HG03457 (cell line): ENCODE measurements at regions not wholly inside any gene's neighbourhood (a gene's known extent, or its start where the extent isn't known, plus 50 kb on each side); places are given as distances from the start of the nearest gene placed in this dataset.

Source experiments
- ATAC-seq: cut with Tn5 transposase; IDR thresholded peaks from one replicate; pipeline ENCODE4 v1.9.1; 2021; ENCODE audit warnings: moderate number of reproducible peaks; ENCODE audit not compliant: unreplicated experiment

DNA sequence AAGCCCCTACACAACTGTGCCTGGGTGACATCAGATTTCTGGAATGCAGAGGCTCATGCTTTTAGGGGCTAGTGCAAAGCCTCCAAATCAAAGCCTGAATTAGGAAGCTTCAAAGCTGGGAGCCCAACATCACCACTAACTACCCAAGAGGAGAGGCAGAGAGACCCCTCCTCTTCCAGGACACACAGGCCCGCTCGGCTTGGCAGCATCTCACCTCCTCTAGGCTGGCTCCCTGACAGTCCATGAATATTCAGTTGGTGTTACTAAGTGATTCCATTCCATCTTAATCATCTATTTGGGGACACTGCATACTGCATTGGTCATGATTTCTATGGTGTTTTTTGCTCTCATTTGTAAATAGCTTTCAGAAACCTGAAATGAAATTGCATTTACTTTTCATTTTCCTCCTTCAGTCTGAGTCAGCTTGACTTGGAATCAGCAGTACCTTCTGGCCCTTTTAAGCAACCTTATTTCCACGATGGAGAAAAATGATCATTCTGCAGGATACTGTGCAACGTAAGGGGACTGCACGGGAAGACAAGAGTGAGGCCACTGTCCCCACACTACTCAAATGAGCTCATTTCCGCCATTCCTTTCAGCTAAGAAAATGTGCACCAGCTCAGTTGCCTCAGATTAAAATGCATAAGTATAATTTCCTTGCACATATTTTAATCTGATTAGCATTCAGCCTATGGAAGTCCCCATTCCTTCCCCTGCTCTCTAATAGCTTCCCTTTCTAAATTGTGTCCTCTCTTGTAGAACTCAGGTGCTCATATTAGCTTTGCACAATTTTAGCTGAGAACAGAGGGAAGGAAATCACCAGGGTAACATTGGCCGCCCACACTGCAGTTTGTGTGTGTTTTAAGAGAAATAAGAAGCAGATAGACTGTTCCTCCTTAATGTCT is 219.9 kb downstream of the RFC3 start:
- no peak for ATAC-seq

DNA sequence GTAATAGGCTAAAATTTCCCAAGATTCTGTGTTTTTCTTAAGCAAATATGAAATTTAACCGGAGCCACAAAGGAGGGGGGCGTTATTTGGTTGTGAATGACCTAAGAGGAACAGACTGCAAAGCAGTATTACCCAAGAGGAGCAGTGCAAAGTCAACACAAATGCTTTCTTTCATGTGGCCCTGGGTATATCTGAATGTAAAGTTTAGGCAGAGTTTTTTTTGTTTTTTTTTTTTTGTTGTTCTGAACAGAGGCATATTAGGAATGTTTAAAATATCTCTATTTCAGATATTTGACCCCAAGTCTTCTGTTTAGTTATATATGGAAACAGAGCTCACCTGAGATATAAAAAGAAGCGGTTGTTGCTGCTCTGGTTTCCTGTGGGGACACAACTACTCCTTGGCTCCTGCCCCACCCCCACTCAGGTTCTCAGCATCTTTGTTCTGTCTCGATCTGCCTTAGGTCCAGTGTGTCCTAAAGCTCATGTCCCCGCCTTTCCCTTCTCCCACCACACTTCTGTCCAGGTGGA is 220.7 kb downstream of the RFC3 start:
- ATAC-seq: no peak

- ATAC-seq: no peak
Measured at GRCh38 chr13:34039678-34040077, 221.7 kb downstream of the RFC3 start.

GRCh38 chr13:34040863-34041262 is 222.9 kb downstream of the RFC3 start:
- ATAC-seq: no peak

DNA sequence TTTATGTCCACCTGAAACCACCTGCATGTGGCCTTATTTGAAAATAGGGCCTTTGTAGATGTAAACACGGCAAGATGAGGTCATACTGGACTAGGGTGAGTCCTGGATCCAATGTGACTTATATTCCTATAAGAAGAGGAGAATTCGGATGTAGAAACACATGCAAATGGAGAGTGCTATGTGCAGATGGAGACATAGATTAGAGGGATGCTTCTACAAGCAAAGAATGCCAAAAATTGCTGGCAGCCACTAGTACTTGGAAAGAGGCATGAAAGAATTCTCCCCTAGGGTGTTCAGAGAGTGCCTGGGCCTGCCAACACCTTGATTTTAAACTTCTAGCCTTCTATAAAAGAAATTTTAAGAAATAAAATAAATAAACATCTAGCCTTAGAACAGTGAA is 226.1 kb downstream of the RFC3 start:
- ATAC-seq: no peak

- ATAC-seq: no peak
Measured at GRCh38 chr13:34044660-34045080, 226.7 kb downstream of the RFC3 start.

DNA sequence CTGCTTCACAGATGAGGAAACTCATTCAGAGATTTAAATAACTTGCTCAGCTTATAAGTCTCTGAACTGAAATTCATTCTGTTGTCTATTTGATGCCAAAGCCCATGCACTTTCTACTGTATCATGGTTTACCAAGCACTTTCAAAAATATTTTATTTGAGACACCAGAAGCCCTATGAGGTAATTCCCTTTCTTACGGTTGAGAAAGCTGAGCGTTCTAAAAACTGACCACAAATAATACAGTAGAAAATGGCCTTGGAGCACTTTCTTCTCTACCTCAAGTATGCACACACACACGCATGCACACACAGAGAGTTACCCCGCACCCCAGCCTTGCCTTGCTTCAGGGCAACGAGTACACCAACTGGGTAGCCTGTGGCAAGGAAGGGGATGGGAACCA is 228.5 kb downstream of the RFC3 start:
- no peak for ATAC-seq

DNA sequence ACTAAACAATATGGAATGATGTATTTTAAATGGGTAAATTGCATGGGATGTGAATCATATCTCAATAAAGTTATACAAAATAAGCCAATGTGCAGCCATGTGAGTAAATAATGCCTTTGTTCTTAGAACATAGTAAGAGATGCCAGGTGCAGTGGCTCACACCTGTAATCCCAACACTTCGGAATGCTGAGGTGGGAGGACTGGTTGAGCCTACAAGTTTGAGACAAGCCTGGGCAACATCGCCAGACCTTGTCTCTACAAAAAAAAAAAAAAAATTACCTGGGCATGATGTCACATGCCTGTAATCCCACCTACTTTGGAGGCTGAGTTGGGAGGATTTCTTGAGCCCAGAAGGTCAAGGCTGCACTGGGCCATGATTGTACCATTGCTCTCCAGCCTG is 230.7 kb downstream of the RFC3 start:
- no peak for ATAC-seq

- no peak for ATAC-seq
Measured at GRCh38 chr13:34056733-34057258, 238.8 kb downstream of the RFC3 start.

GRCh38 chr13:34064456-34065205 is 246.7 kb downstream of the RFC3 start:
- no peak for ATAC-seq

GRCh38 chr13:34065928-34066327 is 248.0 kb downstream of the RFC3 start:
- no peak for ATAC-seq

DNA sequence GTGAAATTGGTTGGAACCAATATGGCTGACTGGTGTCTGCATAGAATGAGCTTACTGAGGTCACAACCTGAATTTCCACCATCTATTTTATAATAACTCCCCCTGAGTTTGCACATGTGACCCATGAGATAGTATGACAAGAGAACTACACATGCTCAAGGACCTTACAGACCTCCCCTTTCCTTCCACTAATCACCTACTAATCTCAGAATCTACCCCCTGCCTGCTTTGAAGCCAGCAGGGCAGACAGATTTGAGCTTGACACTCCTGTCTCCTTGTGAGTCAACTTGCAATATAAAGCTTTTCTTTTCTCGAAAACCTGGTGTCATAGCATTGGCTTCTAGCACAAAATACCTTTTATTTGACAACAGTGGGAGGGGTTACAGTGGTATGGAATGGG is 248.4 kb downstream of the RFC3 start:
- no peak for ATAC-seq

DNA sequence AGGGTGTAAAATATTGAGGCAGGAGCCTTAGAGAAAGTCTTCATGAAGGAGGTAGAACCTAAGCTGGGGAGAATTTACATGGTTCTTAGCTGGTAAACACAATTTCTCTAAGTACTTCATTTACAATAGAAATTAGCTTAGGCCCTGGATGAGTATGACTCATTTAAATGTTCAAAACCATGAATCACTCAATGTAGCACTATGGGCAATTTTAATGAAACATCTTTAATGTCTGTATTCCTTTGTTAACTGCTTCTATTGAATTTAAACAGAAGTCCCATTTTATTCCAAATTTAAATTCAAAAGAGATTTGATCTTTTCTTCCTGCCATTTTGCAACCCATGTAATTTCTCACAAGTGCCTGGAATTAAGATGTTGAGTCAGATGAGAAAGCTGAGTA is 252.1 kb downstream of the RFC3 start:
- ATAC-seq: no peak

GRCh38 chr13:34070544-34071303 is 252.8 kb downstream of the RFC3 start:
- no peak for ATAC-seq

- ATAC-seq: no peak
Measured at GRCh38 chr13:34076319-34076718, 258.4 kb downstream of the RFC3 start.

DNA sequence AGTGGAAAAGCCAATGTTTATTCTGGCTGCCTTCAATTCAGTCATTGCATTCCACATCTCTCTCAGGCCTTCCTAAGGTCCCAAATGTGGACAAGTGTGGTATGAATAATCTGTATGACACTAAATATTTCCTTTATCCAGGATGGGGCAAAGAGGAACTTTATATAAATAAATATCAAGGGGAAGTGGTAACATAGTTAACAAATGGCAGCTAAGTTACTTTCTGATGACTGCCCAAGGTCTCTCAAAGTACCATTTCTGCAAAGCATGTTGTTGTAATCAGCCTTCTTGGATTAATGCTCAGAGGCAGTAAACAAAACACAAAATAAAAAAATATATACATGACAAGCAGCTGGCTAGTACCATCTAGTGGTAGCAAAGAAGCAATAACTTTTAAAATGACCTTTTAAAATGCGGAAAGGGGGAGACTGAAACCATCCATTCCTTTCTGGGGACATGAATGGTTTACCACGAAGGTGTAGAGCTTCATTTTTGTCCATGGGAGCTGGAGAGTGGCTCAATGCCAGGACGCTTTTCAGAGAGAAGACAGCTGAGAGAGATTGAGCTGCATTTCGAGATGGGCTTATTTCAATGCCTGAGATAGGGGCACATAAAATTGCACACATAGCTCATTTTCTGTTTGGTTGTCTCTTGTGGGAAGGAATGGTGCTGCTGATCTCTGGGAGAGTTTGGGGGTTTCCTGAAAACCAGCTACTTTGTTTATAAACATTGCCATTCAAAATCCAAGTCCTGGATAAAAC is 259.2 kb downstream of the RFC3 start:
- ATAC-seq: no peak

DNA sequence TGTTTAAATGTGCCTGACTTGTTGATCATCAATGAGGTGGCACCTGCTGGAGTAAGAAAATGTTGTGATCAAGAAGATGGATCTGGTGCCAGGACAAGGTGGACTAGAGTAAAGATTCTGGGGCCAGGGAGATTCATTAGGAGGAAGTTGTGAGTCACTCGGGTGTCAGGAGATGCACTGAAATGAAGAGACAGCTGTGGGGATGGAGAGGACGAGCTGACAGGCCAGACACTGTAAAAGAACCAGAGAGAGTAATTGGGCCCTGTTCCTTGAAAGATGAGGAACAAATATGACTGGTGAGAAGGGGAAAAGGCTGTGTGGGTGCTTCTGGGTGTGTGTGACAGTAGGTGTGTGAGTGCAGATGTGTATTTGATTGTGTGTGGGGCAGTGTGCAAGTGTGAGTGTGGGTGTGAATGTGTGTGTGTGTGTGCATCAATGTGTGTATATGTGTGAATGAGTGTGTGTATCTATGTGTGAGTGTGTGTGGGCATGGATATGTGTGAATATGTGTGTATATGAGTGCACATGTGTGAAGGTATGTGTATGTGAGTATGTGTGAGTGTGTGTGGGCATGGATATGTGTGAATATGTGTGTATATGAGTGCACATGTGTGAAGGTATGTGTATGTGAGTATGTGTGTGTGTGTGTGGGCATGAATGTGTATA is 260.5 kb downstream of the RFC3 start:
- no peak for ATAC-seq

DNA sequence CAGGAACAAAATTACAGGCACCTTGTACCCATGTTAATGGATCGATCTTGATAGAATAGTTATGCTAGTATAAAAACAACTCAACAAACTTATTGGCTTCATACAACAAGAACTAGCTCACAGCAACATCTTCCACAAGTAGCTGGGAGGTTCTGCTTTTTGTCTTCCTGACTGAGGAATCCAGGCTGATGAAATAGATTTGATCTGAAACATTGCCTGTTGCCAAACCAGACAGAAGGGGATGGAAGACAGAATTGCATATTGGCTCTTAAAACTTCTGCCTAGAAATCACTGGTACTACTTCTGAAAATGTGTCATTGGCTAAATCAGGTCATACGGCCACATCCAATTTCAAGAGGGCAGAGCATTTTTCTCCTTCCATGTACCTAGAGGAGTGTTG is 267.3 kb downstream of the RFC3 start:
- no peak for ATAC-seq

DNA sequence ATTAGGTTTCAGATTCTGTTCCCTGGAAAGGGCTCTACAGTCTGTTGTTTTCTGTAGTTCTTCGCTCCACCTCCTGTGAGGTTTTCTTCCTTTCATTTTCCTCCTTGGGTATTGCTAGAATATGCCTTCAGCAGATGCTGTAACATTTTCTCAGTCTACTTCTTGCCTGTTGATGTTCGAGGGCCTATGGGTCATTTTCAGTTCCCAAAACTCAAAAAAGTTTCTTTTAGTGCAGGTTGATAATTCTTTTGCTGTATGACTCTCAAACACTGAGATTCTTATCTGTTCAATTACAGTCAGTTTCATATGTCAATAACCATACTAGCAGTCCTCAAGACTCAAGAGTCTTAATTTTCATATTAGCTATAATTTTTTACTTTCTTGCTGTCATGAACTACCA is 268.3 kb downstream of the RFC3 start:
- no peak for ATAC-seq

GRCh38 chr13:34087791-34088190 is 269.8 kb downstream of the RFC3 start:
- ATAC-seq: no peak
